ENCODE measurements at regions not wholly inside any gene's neighbourhood (a gene's known extent, or its start where the extent isn't known, plus 50 kb on each side); places are given as distances from the start of the nearest gene placed in this dataset.
A peak's percentile ranks its signal among the peaks of the same experiment; 100 is the strongest.

- Mint-ChIP-seq H3K4me3 (no peak overlapping the region), H3K27ac (no peak overlapping the region), H3K9me3 (no peaks in the 10 kb centered on the region), H3K27me3 (peaks cover 4% of the 10 kb centered on the region), H3K4me1 (no peaks in the 10 kb centered on the region), H3K36me3 (ENCODE audit: low read depth) (no peaks in the 10 kb centered on the region)
- ATAC-seq (replicated peaks): no peak
Observed at GRCh38 chr6:138571181-138571580, 71.9 kb upstream of the NHSL1 start.

DNA sequence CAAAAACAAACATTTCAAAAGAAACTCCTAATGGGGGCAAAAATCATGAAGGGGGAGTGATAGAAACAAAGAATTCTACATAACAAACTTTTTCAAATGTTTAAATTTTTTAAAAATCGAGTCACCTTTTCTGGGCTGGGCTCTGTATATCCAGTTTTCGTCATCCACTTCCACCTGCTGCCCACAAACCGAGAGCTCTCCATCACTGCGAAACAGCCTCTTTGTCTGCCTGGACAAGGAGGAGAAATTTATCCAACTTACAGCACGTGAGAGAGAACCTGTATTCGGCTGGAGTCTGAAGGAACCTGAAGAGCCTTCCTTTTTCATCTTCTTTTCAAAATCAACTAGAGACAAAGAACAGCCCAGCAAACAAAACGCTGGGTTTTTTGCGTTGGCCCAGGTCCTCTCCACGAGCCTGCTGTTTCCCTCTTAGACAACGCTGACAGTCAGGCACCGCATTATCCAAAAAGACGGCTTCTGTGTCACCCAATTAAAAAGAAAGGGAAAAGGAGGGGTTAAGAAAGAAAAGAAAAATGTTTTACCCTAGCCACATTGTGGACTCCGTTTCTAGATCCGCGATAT, 72.4 kb upstream of the NHSL1 start:
- no peak for ATAC-seq (replicated peaks)
- Mint-ChIP-seq H3K4me1 (no peaks in the 10 kb centered on the region), H3K36me3 (ENCODE audit: low read depth) (no peaks in the 10 kb centered on the region), H3K4me3 (no peak overlapping the region), H3K27me3 (peaks cover 4% of the 10 kb centered on the region), H3K27ac (no peak overlapping the region), H3K9me3 (no peaks in the 10 kb centered on the region)

- no peaks in the 10 kb centered on the region for H3K36me3 Mint-ChIP-seq (ENCODE audit: low read depth)
- H3K27ac Mint-ChIP-seq: no peak overlapping the region
- H3K27me3 Mint-ChIP-seq: peaks cover 4% of the 10 kb centered on the region
- no peaks in the 10 kb centered on the region for H3K4me1 Mint-ChIP-seq
- H3K4me3 Mint-ChIP-seq: no peak overlapping the region
- ATAC-seq (replicated peaks): peak; percentile 42
- H3K9me3 Mint-ChIP-seq: no peaks in the 10 kb centered on the region
Observed at GRCh38 chr6:138572167-138572875, 73.0 kb upstream of the NHSL1 start.

DNA sequence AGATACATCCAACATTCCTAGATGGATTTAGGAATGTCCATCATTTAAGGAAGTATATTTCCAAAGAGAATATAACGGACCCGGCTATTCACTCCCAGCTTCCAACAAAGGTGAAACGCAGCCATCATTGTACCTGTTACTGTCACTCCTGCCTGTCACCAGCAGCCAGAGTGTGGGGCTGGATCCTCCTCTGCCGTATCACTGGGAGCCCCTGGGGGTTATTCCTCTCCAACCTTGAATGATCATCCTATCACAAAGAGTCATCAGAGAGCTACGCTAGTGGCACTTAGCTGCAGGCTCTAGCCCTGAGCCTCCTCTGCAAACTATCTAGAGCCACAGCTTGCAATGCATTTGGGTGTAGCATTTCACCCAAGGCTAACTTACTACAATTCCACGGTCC, 73.6 kb upstream of the NHSL1 start:
- H3K27me3 Mint-ChIP-seq: peaks cover 4% of the 10 kb centered on the region
- no peak overlapping the region for H3K27ac Mint-ChIP-seq
- no peak overlapping the region for H3K4me3 Mint-ChIP-seq

GRCh38 chr6:138575257-138575656, 76.0 kb upstream of the NHSL1 start:
- H3K27me3 Mint-ChIP-seq: peaks cover 4% of the 10 kb centered on the region
- H3K4me3 Mint-ChIP-seq: no peak overlapping the region
- no peak for ATAC-seq (replicated peaks)
- H3K36me3 Mint-ChIP-seq (ENCODE audit: low read depth): no peaks in the 10 kb centered on the region
- no peak overlapping the region for H3K27ac Mint-ChIP-seq
- no peaks in the 10 kb centered on the region for H3K9me3 Mint-ChIP-seq
- no peaks in the 10 kb centered on the region for H3K4me1 Mint-ChIP-seq

More for the DNA sequence above, 73.6 kb upstream of the NHSL1 start:
- no peaks in the 10 kb centered on the region for H3K36me3 Mint-ChIP-seq (ENCODE audit: low read depth)
- H3K4me1 Mint-ChIP-seq: no peaks in the 10 kb centered on the region
- no peaks in the 10 kb centered on the region for H3K9me3 Mint-ChIP-seq
- ATAC-seq (replicated peaks): no peak

DNA sequence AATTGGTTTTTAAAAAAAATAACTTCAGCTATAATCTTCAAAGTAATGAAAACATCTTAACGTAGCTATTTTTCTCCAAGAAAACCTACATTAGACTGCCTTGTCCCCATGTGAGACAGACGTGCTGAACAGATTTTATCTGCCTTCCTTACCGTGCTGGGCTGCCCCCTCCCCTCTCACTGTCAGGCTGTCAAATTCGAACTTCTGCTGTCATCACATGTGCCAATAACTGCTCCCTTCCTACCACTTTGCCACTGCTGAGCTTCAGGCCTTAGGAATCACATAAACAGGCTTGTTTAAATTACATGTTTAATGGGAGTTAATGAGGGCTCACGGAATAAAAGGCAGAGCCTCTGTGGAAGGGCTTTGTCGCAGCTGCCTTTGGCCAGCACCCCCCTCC, 77.0 kb upstream of the NHSL1 start:
- Mint-ChIP-seq H3K9me3 (no peaks in the 10 kb centered on the region), H3K4me1 (no peaks in the 10 kb centered on the region), H3K4me3 (no peak overlapping the region), H3K27ac (no peak overlapping the region), H3K36me3 (ENCODE audit: low read depth) (no peaks in the 10 kb centered on the region), H3K27me3 (peaks cover 4% of the 10 kb centered on the region)
- ATAC-seq (replicated peaks): no peak

DNA sequence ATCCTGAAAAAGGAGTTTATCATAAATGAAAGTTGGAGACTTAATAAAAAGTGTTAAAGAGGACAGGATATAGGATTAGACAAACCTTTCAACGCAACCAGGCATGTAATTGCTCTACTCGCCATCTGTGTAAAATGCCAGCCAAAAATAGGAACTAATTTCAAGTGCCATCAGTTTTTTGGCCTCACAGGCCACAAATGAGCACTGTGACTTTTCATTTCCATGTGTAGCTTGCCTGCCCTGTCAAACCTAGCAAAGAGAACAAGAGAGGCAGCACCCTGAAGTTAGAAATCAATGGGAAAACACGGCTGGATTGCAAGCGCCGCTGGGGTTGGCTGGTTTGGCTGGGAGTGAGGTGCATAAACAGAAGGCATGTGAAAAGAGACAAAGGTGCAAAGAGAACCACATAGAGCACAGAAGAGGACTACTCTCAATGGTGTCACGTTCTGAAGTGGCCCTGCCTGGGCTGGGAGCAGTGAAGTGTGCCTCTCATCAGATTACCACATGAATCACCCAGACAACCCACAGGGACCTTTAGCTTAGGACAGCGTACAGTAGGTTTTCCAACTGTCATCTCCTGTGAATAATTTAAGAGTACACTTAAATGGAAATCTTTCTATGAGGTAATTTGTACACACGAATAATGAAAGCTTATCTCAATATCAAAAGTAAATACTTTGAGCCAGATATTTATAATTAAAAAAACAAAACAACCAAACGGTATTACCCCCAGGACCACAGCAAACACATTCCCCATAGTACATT, 78.0 kb upstream of the NHSL1 start:
- Mint-ChIP-seq H3K27ac (no peak overlapping the region), H3K9me3 (no peaks in the 10 kb centered on the region), H3K4me1 (no peaks in the 10 kb centered on the region), H3K27me3 (peaks cover 4% of the 10 kb centered on the region), H3K4me3 (no peak overlapping the region), H3K36me3 (ENCODE audit: low read depth) (no peaks in the 10 kb centered on the region)
- ATAC-seq (replicated peaks): peak; percentile 51

DNA sequence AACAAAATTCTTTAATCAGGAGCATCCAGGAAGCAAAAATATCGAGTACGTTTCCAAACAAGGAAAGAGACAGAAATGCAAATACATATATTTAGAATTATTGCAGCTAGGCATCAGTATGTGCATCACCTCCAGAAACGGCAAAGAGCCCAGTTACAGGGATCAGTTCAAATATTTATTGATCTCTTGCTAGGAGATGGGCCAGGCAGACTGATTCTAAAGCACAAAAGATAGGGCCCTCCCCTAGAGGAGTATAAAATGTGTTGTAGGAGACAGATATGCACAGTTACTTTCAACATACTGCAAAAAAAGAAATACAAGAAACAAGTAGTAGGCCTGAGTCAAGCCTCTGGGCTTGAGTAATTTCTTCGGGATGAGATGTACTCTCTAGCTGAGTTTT, 80.7 kb upstream of the NHSL1 start:
- Mint-ChIP-seq H3K27me3 (no peaks in the 10 kb centered on the region), H3K27ac (no peak overlapping the region), H3K36me3 (ENCODE audit: low read depth) (no peaks in the 10 kb centered on the region), H3K9me3 (no peaks in the 10 kb centered on the region), H3K4me1 (no peaks in the 10 kb centered on the region), H3K4me3 (no peak overlapping the region)
- no peak for ATAC-seq (replicated peaks)

DNA sequence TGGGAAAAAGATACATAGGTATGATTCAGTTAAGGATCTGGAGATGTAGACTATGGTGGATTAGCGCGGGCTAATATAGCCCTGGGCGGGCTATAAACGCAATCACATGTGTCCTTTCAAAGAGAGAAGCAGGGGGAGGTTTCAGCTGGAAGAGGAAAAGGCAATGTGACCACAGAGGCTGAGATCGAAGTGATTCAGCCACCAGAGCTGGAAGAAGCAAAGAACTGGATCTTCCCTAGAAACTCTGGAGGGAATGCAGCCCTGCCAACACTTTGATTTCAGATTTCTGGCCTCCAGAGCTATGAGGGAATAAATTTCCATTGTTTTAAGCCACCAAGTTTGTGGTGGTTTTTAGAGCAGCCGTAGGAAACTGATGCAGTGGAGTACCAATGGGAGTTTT, 81.5 kb upstream of the NHSL1 start:
- Mint-ChIP-seq H3K27ac (no peak overlapping the region), H3K4me1 (no peaks in the 10 kb centered on the region), H3K36me3 (ENCODE audit: low read depth) (no peaks in the 10 kb centered on the region), H3K27me3 (no peaks in the 10 kb centered on the region), H3K4me3 (no peak overlapping the region), H3K9me3 (no peaks in the 10 kb centered on the region)
- no peak for ATAC-seq (replicated peaks)

GRCh38 chr6:138582573-138582972, 83.3 kb upstream of the NHSL1 start:
- no peak for ATAC-seq (replicated peaks)
- H3K4me1 Mint-ChIP-seq: no peaks in the 10 kb centered on the region
- H3K27me3 Mint-ChIP-seq: no peaks in the 10 kb centered on the region
- no peaks in the 10 kb centered on the region for H3K36me3 Mint-ChIP-seq (ENCODE audit: low read depth)
- no peaks in the 10 kb centered on the region for H3K9me3 Mint-ChIP-seq
- no peak overlapping the region for H3K27ac Mint-ChIP-seq
- H3K4me3 Mint-ChIP-seq: no peak overlapping the region

GRCh38 chr6:138586638-138587037, 87.3 kb upstream of the NHSL1 start:
- Mint-ChIP-seq H3K9me3 (no peaks in the 10 kb centered on the region), H3K27me3 (no peaks in the 10 kb centered on the region), H3K4me3 (no peak overlapping the region), H3K27ac (no peak overlapping the region), H3K4me1 (peaks cover 5% of the 10 kb centered on the region), H3K36me3 (ENCODE audit: low read depth) (no peaks in the 10 kb centered on the region)
- no peak for ATAC-seq (replicated peaks)

DNA sequence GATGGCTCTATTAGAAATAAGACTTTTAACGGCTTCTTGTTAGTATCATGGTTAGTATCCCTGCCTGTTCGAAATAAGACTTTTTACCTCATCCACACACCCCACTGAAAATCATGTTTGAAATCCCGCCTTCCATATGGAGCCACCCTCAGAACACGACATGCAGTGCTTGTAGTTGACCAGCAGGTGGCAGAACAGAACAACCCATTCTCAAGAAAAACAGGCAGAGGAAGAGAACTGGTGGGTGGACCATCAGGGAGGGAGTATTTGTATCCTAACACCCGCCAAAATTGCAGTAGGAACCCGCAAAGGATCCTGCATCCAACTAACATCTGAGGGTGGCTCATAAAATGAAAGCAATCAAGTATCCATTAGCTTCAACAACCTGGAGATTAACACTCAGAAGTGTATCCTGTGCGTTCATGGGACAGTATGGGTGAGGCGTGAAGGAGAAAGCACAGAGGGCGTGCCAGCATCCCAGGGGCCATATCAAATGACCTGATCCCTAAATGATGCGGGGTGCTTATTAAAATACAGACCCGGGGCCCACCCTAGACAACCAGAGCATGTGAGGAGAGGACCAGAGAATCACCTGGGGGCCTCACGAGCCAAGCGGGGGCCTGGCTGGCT, 89.6 kb upstream of the NHSL1 start:
- no peak overlapping the region for H3K4me3 Mint-ChIP-seq
- H3K27me3 Mint-ChIP-seq: no peaks in the 10 kb centered on the region
- peaks cover 17% of the 10 kb centered on the region for H3K4me1 Mint-ChIP-seq
- ATAC-seq (replicated peaks): no peak
- H3K27ac Mint-ChIP-seq: no peak overlapping the region
- H3K36me3 Mint-ChIP-seq (ENCODE audit: low read depth): no peaks in the 10 kb centered on the region
- H3K9me3 Mint-ChIP-seq: no peaks in the 10 kb centered on the region

- Mint-ChIP-seq H3K9me3 (no peaks in the 10 kb centered on the region), H3K36me3 (ENCODE audit: low read depth) (no peaks in the 10 kb centered on the region), H3K27ac (peak overlapping the region; percentile 72), H3K4me3 (no peak overlapping the region), H3K27me3 (no peaks in the 10 kb centered on the region), H3K4me1 (peaks cover 24% of the 10 kb centered on the region)
- no peak for ATAC-seq (replicated peaks)
Observed at GRCh38 chr6:138590796-138591709, 91.8 kb upstream of the NHSL1 start.

GRCh38 chr6:138592749-138593123, 93.4 kb upstream of the NHSL1 start:
- no peaks in the 10 kb centered on the region for H3K9me3 Mint-ChIP-seq
- peak overlapping the region; percentile 86 for H3K4me3 Mint-ChIP-seq
- H3K36me3 Mint-ChIP-seq (ENCODE audit: low read depth): no peaks in the 10 kb centered on the region
- H3K27ac Mint-ChIP-seq: peak overlapping the region; percentile 88
- H3K4me1 Mint-ChIP-seq: peaks cover 24% of the 10 kb centered on the region
- no peak for ATAC-seq (replicated peaks)
- H3K27me3 Mint-ChIP-seq: no peaks in the 10 kb centered on the region
